ENCODE measurements at regions not wholly inside any gene's neighbourhood (a gene's known extent, or its start where the extent isn't known, plus 50 kb on each side); places are given as distances from the start of the nearest gene placed in this dataset.

GRCh38 chr12:5172886-5173285 lies 129.2 kb downstream of the KCNA5 start:
- no peak for TF ChIP-seq CTCF (IDR thresholded peaks at IDR 0.05)
- TF ChIP-seq POLR2A (IDR thresholded peaks at IDR 0.05) = no peak
- no peak for TF ChIP-seq EP300 (IDR thresholded peaks at IDR 0.05)

Data from stomach (tissue), 4 donors.